Peyer's patch (tissue), 4 donors: ENCODE measurements at regions not wholly inside any gene's neighbourhood (a gene's known extent, or its start where the extent isn't known, plus 50 kb on each side); places are given as distances from the start of the nearest gene placed in this dataset.

ENCODE experiments used
- CTCF ChIP-seq, 6 experiments: fragments of 450-650 bp in 4 of 6; fragments of 200-600 bp in 2 of 6; sonication (generic) in 1 of 6; IDR thresholded peaks; one replicate each; pipeline ENCODE4 v1.5.1; 2017 to 2019; ENCODE audit warnings: antibody characterized with exemption in 6 of 6, mild to moderate bottlenecking in 3 of 6, moderate library complexity in 1 of 6
- POLR2A ChIP-seq, 2 donors: fragments of 450-650 bp; IDR thresholded peaks; one replicate each; pipeline ENCODE4 v1.5.1; 2017; ENCODE audit warnings: antibody characterized with exemption in 2 of 2, mild to moderate bottlenecking in 2 of 2, moderate library complexity in 2 of 2

- TF ChIP-seq CTCF (IDR thresholded peaks at IDR 0.05): no peak
- no peak for TF ChIP-seq POLR2A (IDR thresholded peaks at IDR 0.05)
Observed at GRCh38 chr14:71169861-71170260, 262.6 kb downstream of the PCNX1 start.
